KBM-7 (cell line): ENCODE measurements at regions not wholly inside any gene's neighbourhood (a gene's known extent, or its start where the extent isn't known, plus 50 kb on each side); places are given as distances from the start of the nearest gene placed in this dataset.

Experiments used
- DNase-seq: peaks from one replicate; pipeline ENCODE4 v3.0.0-alpha.2; 2015
- in situ Hi-C: fragments of 300-500 bp; cut with MboI; formaldehyde crosslinking; loops from 2 replicates; pipeline ENCODE4 v1.14.3; 2020; ENCODE audit warnings: low sequenced_read_pairs, low pct_unique_long_range_greater_than_20kb, mixed read lengths

- DNase-seq = peak; percentile 43
These were observed 136.3 kb downstream of the MRPL14 start for GRCh38 chr6:43990627-43991619.

GRCh38 chr6:43990275-43990626 is 137.0 kb downstream of the MRPL14 start:
- no peak for DNase-seq
- in situ Hi-C loops = no loop called here

More at GRCh38 chr6:43990627-43991619, 136.3 kb downstream of the MRPL14 start:
- in situ Hi-C loops = no loop called here

- no peak for DNase-seq
- in situ Hi-C loops = no loop called here
These were observed 137.6 kb downstream of the MRPL14 start for GRCh38 chr6:43989581-43990146.

- in situ Hi-C loops = no loop called here
- no peak for DNase-seq
These were observed 138.5 kb downstream of the MRPL14 start for GRCh38 chr6:43988801-43989200.

GRCh38 chr6:43987838-43988439 is 139.3 kb downstream of the MRPL14 start:
- no peak for DNase-seq
- in situ Hi-C loops = no loop called here

GRCh38 chr6:43986177-43986825 is 141.0 kb downstream of the MRPL14 start:
- in situ Hi-C loops = no loop called here
- DNase-seq = no peak

GRCh38 chr6:43985329-43985728 is 141.9 kb downstream of the MRPL14 start:
- in situ Hi-C loops = no loop called here
- no peak for DNase-seq

GRCh38 chr6:43984442-43985321 is 142.6 kb downstream of the MRPL14 start:
- in situ Hi-C loops = no loop called here
- DNase-seq = no peak

GRCh38 chr6:43983632-43984031 is 143.6 kb downstream of the MRPL14 start:
- no peak for DNase-seq
- in situ Hi-C loops = no loop called here

- DNase-seq = no peak
- in situ Hi-C loops = no loop called here
These were observed 144.1 kb downstream of the MRPL14 start for GRCh38 chr6:43983191-43983590.

GRCh38 chr6:43982084-43982625 is 145.1 kb downstream of the MRPL14 start:
- DNase-seq = no peak
- in situ Hi-C loops = no loop called here

GRCh38 chr6:43981363-43981990 is 145.8 kb downstream of the MRPL14 start:
- DNase-seq = no peak
- in situ Hi-C loops = no loop called here

GRCh38 chr6:43980004-43980795 is 147.1 kb downstream of the MRPL14 start:
- in situ Hi-C loops = no loop called here
- no peak for DNase-seq

- no peak for DNase-seq
- in situ Hi-C loops = no loop called here
These were observed 147.7 kb downstream of the MRPL14 start for GRCh38 chr6:43979525-43979924.

GRCh38 chr6:43978473-43979346 is 148.5 kb downstream of the MRPL14 start:
- in situ Hi-C loops = no loop called here
- DNase-seq = no peak

GRCh38 chr6:43977404-43978111 is 149.7 kb downstream of the MRPL14 start:
- in situ Hi-C loops = no loop called here
- DNase-seq = peak; percentile 43
